Neutrophil (primary cell): ENCODE measurements at regions not wholly inside any gene's neighbourhood (a gene's known extent, or its start where the extent isn't known, plus 50 kb on each side); places are given as distances from the start of the nearest gene placed in this dataset.

Experiments
- H3K27ac ChIP-seq: fragments of 200-600 bp; sonication (generic); 2 replicates; pipeline ENCODE4 v1.5.1; 2016; ENCODE audit warnings: mild to moderate bottlenecking, moderate library complexity
- H3K27me3 ChIP-seq: fragments of 200-600 bp; sonication (generic); 2 replicates; pipeline ENCODE4 v1.6.0; 2016; ENCODE audit warnings: mild to moderate bottlenecking
- H3K36me3 ChIP-seq: fragments of 200-600 bp; sonication (generic); 2 replicates; pipeline ENCODE4 v1.5.1; 2017
- H3K4me1 ChIP-seq, 2 experiments: fragments of 200-600 bp in 1 of 2; sonication (generic) in 1 of 2; 1 replicate in 1 of 2; 2 replicates in 1 of 2; pipeline versions ENCODE4 v1.5.1 to v1.6.1; 2013 to 2016; ENCODE audit warnings: low read depth in 1 of 2, low read length in 1 of 2, mild to moderate bottlenecking in 1 of 2, moderate library complexity in 1 of 2; ENCODE audit not compliant: control insufficient read depth in 1 of 2, insufficient read depth in 1 of 2
- H3K4me3 ChIP-seq, 2 experiments: fragments of 200-600 bp in 1 of 2; sonication (generic) in 1 of 2; 1 replicate in 1 of 2; 2 replicates in 1 of 2; pipeline ENCODE4 v1.5.1; 2013 to 2016; ENCODE audit warnings: low read depth in 1 of 2, low read length in 1 of 2, mild to moderate bottlenecking in 1 of 2, moderate library complexity in 1 of 2
- H3K9me3 ChIP-seq: fragments of 200-600 bp; sonication (generic); 2 replicates; pipeline ENCODE4 v1.5.1; 2016
- CTCF ChIP-seq: fragments of 200-600 bp; sonication (generic); IDR thresholded peaks from 2 replicates; pipeline ENCODE4 v1.5.1; 2016; ENCODE audit warnings: antibody characterized with exemption

GRCh38 chr1:195019385-195019784, 1588.9 kb downstream of the KCNT2 start:
- H3K27me3 ChIP-seq = no peaks in the 10 kb centered on the region
- H3K4me1 ChIP-seq = no peaks in the 10 kb centered on the region
- no peak overlapping the region for H3K4me3 ChIP-seq
- no peak for TF ChIP-seq CTCF
- H3K36me3 ChIP-seq = no peaks in the 10 kb centered on the region
- H3K27ac ChIP-seq = no peak overlapping the region
- no peaks in the 10 kb centered on the region for H3K9me3 ChIP-seq

- Histone ChIP-seq H3K27me3 (no peaks in the 10 kb centered on the region), H3K4me1 (no peaks in the 10 kb centered on the region), H3K27ac (no peak overlapping the region), H3K9me3 (no peaks in the 10 kb centered on the region), H3K36me3 (no peaks in the 10 kb centered on the region), H3K4me3 (no peak overlapping the region)
- no peak for TF ChIP-seq CTCF
Observed at GRCh38 chr1:195012995-195013394, 1595.2 kb downstream of the KCNT2 start.

- H3K9me3 ChIP-seq = no peaks in the 10 kb centered on the region
- no peaks in the 10 kb centered on the region for H3K4me1 ChIP-seq
- H3K4me3 ChIP-seq = no peak overlapping the region
- H3K36me3 ChIP-seq = no peaks in the 10 kb centered on the region
- H3K27ac ChIP-seq = no peak overlapping the region
- no peak for TF ChIP-seq CTCF
- H3K27me3 ChIP-seq = no peaks in the 10 kb centered on the region
Observed at GRCh38 chr1:195005338-195005737, 1602.9 kb downstream of the KCNT2 start.

GRCh38 chr1:194990483-194990882, 1617.8 kb downstream of the KCNT2 start:
- no peak for TF ChIP-seq CTCF
- no peaks in the 10 kb centered on the region for H3K27me3 ChIP-seq
- no peaks in the 10 kb centered on the region for H3K9me3 ChIP-seq
- no peak overlapping the region for H3K27ac ChIP-seq
- no peaks in the 10 kb centered on the region for H3K36me3 ChIP-seq
- no peak overlapping the region for H3K4me3 ChIP-seq
- H3K4me1 ChIP-seq = no peaks in the 10 kb centered on the region

GRCh38 chr1:194975913-194976312, 1632.3 kb downstream of the KCNT2 start:
- no peak for TF ChIP-seq CTCF
- Histone ChIP-seq H3K4me1 (no peaks in the 10 kb centered on the region), H3K9me3 (no peaks in the 10 kb centered on the region), H3K36me3 (no peaks in the 10 kb centered on the region), H3K27me3 (no peaks in the 10 kb centered on the region), H3K4me3 (no peak overlapping the region), H3K27ac (no peak overlapping the region)

GRCh38 chr1:194968916-194969315, 1639.3 kb downstream of the KCNT2 start:
- H3K4me1 ChIP-seq = no peaks in the 10 kb centered on the region
- TF ChIP-seq CTCF = no peak
- H3K9me3 ChIP-seq = no peaks in the 10 kb centered on the region

More at GRCh38 chr1:194968916-194969315, 1639.3 kb downstream of the KCNT2 start:
- Histone ChIP-seq H3K4me3 (no peak overlapping the region), H3K27me3 (no peaks in the 10 kb centered on the region), H3K27ac (no peak overlapping the region), H3K36me3 (no peaks in the 10 kb centered on the region)
